ENCODE measurements at regions not wholly inside any gene's neighbourhood (a gene's known extent, or its start where the extent isn't known, plus 50 kb on each side); places are given as distances from the start of the nearest gene placed in this dataset.
A peak's percentile ranks its signal among the peaks of the same experiment; 100 is the strongest.
"Not testable (repeated sequence)": the region's sequence is repeated elsewhere in the genome, so short reads cannot be mapped to it uniquely, and the experiment has no call there.

DNA sequence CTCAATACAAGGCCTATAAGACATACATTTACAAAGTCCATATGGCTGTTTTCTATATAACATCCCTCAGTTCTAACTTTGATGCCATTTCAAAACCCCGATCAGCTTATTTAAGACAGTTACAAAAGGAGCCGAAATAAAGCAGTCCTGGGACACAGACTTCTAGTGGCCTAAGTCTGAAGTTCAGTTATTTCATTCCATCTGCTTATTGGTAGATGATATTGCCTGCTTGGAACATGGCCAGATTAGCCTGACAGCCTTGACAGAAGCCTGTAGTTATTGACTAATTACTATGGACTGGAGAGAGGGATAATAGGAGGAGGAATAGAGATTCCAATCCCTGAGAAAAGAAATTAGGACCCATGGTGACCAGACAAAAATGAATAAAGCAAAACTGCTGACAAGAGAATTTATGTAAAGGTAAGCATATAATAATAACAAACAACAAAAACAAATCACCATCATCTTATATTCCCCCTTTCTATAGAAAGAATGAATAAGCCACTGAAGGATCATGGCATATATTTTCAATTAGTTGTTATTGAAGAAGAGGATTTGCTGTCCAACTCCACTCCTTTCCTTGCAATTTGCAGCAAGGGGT lies 206.3 kb upstream of the TOM1L1 start:
- FAIRE-seq, result no peak
- ChIA-PET SMC1A (ENCODE audit: uncharacterized antibody, unreplicated experiment) (no interaction called here), CTCF (no interaction called here), POLR2A (no interaction called here), RAD21 (ENCODE audit: unreplicated experiment) (no interaction called here)
- intact Hi-C loops (cut with micrococcal nuclease; ENCODE audit: unreplicated experiment) (no loop called here), in situ Hi-C loops (cut with MboI) (no loop called here)
- no TSS peak for BruUV-seq (replicated peaks)
- no peak overlapping the region for H2AFZ ChIP-seq (ENCODE audit: control insufficient read depth, low read depth, low read length)
- no peaks in the 10 kb centered on the region for H3K9me3 ChIP-seq (replicated peaks; ENCODE audit: control insufficient read depth, insufficient read depth, low read length)
- no peak for TF ChIP-seq KDM1A (IDR thresholded peaks at IDR 0.05; ENCODE audit: borderline replicate concordance)
- TF ChIP-seq NKRF (conservative IDR thresholded peaks at IDR 0.05), result no peak
- TF ChIP-seq ZSCAN29 (IDR thresholded peaks at IDR 0.05), result no peak
- no peak for TF ChIP-seq WRNIP1 (IDR thresholded peaks at IDR 0.05; ENCODE audit: borderline replicate concordance, low read depth, low read length)
- no peak for TF ChIP-seq CREM (IDR thresholded peaks at IDR 0.05; ENCODE audit: low read depth)
- H3K9ac ChIP-seq (ENCODE audit: control insufficient read depth, insufficient read depth, low read length), result no peak overlapping the region
- H3K36me3 ChIP-seq (ENCODE audit: control insufficient read depth in 2 of 2, insufficient read depth in 2 of 2, low read length in 1 of 2), result no peaks in the 10 kb centered on the region
- DNase-seq (ENCODE audit: low read depth, low spot score), result no peak
- no peaks in the 10 kb centered on the region for H3K79me2 ChIP-seq (ENCODE audit: control insufficient read depth, insufficient read depth, low read length)
- H3K4me3 ChIP-seq, result no peak overlapping the region
- H3K27me3 ChIP-seq (replicated peaks in 1 of 2; ENCODE audit: control insufficient read depth in 2 of 2, insufficient read depth in 2 of 2, low read length in 1 of 2), result no peaks in the 10 kb centered on the region
- no peak for ATAC-seq
- H3K27ac ChIP-seq (ENCODE audit: control insufficient read depth, insufficient read depth), result no peak overlapping the region
- H4K20me1 ChIP-seq (ENCODE audit: control insufficient read depth, insufficient read depth), result no peaks in the 10 kb centered on the region
- 43% methylated on average over 2 of the region's 2 CpGs for WGBS (ENCODE audit: insufficient coverage, insufficient replicate concordance, low lambda C conversion rate, missing lambda C conversion rate)
- H3K4me2 ChIP-seq (ENCODE audit: control insufficient read depth, insufficient read depth), result no peak overlapping the region
- H3K4me1 ChIP-seq (ENCODE audit: control insufficient read depth, insufficient read depth, low read length), result no peaks in the 10 kb centered on the region

GRCh38 chr17:54712798-54713197 lies 187.9 kb upstream of the TOM1L1 start:
- H3K9ac ChIP-seq (ENCODE audit: control insufficient read depth, insufficient read depth, low read length); SMC1A ChIA-PET (ENCODE audit: uncharacterized antibody, unreplicated experiment); H3K79me2 ChIP-seq (ENCODE audit: control insufficient read depth, insufficient read depth, low read length); FAIRE-seq; H3K36me3 ChIP-seq (ENCODE audit: control insufficient read depth in 2 of 2, insufficient read depth in 2 of 2, low read length in 1 of 2); H3K4me2 ChIP-seq (ENCODE audit: control insufficient read depth, insufficient read depth); BruUV-seq (replicated peaks); H3K27ac ChIP-seq (ENCODE audit: control insufficient read depth, insufficient read depth); RAD21 ChIA-PET (ENCODE audit: unreplicated experiment); H3K4me3 ChIP-seq; H2AFZ ChIP-seq (ENCODE audit: control insufficient read depth, low read depth, low read length); POLR2A ChIA-PET; H3K27me3 ChIP-seq (replicated peaks in 1 of 2; ENCODE audit: control insufficient read depth in 2 of 2, insufficient read depth in 2 of 2, low read length in 1 of 2); ATAC-seq; H3K4me1 ChIP-seq (ENCODE audit: control insufficient read depth, insufficient read depth, low read length); intact Hi-C loops (cut with micrococcal nuclease; ENCODE audit: unreplicated experiment); DNase-seq (ENCODE audit: low read depth, low spot score); in situ Hi-C loops (cut with MboI); H3K9me3 ChIP-seq (replicated peaks; ENCODE audit: control insufficient read depth, insufficient read depth, low read length); H4K20me1 ChIP-seq (ENCODE audit: control insufficient read depth, insufficient read depth): not testable (repeated sequence)
- TF ChIP-seq NFYB (IDR thresholded peaks at IDR 0.05; ENCODE audit: insufficient read depth, low read depth, low read length), result peak; percentile 55; the same call in 1 of the 2 replicates
- WGBS (ENCODE audit: insufficient coverage, insufficient replicate concordance, low lambda C conversion rate, missing lambda C conversion rate), result 15% methylated on average over 4 of the region's 4 CpGs
- CTCF ChIA-PET, result interaction anchor here (0.8 kb wide), 1 partner anchor 29 kb away, joined by 4 read pairs; no protein-coding TSS in a partner anchor

Measured in GM12878 (cell line).